Caco-2 (cell line): ENCODE measurements at regions not wholly inside any gene's neighbourhood (a gene's known extent, or its start where the extent isn't known, plus 50 kb on each side); places are given as distances from the start of the nearest gene placed in this dataset.

Experiments
- BruUV-seq: library from RNA; stranded (reverse); fragments of 400-500 nt; replicated peaks from 2 replicates; lab custom pipeline; 2021; lab: Mats Ljungman, UMichigan
- CTCF ChIA-PET: fragments of 300-600 bp; sonication (Branson Sonifier 250); formaldehyde crosslinking; loops from one replicate; lab custom pipeline; 2022; ENCODE audit warnings: antibody characterized with exemption; lab: Charles Lee
- POLR2A ChIA-PET: fragments of 300-600 bp; sonication (Branson Sonifier 250); formaldehyde crosslinking; loops from one replicate; lab custom pipeline; 2022; ENCODE audit warnings: antibody characterized with exemption; lab: Charles Lee
- DNase-seq, 2 experiments: peaks; one replicate each; pipeline versions ENCODE4 v3.0.0 to v3.0.0-alpha.2; 2020 to 2022
- H3K27me3 ChIP-seq: replicated peaks from 2 replicates; pipeline ENCODE4 v1.6.0; 2011; ENCODE audit warnings: low read length; ENCODE audit not compliant: control insufficient read depth, insufficient read depth
- H3K36me3 ChIP-seq: 2 replicates; pipeline ENCODE4 v1.5.1; 2011; ENCODE audit warnings: low read length; ENCODE audit not compliant: control insufficient read depth, insufficient read depth
- H3K4me1 ChIP-seq: fragments of 250-450 bp; sonication (Bioruptor Pico); 2 replicates; pipeline ENCODE4 v1.5.1; 2020; ENCODE audit warnings: mild to moderate bottlenecking
- H3K4me3 ChIP-seq: 2 replicates; pipeline ENCODE4 v1.5.1; 2011; ENCODE audit warnings: low read depth, mild to moderate bottlenecking, control low read depth, low read length
- H3K9me3 ChIP-seq: fragments of 250-450 bp; sonication (Bioruptor Pico); 2 replicates; pipeline ENCODE4 v1.5.1; 2020; ENCODE audit warnings: mild to moderate bottlenecking, moderate library complexity
- H3K27ac Mint-ChIP-seq: one replicate; pipeline ENCODE4 v1.8.0; 2022; ENCODE audit warnings: mixed read lengths; ENCODE audit not compliant: unreplicated experiment
- H3K27me3 Mint-ChIP-seq: one replicate; pipeline ENCODE4 v1.8.0; 2022; ENCODE audit warnings: mixed read lengths; ENCODE audit not compliant: insufficient read depth, unreplicated experiment
- H3K36me3 Mint-ChIP-seq: one replicate; pipeline ENCODE4 v1.8.0; 2022; ENCODE audit warnings: mild to moderate bottlenecking, mixed read lengths; ENCODE audit not compliant: insufficient read depth, unreplicated experiment
- H3K4me1 Mint-ChIP-seq: one replicate; pipeline ENCODE4 v1.8.0; 2022; ENCODE audit warnings: low read depth, mixed read lengths; ENCODE audit not compliant: unreplicated experiment
- H3K4me3 Mint-ChIP-seq: one replicate; pipeline ENCODE4 v1.8.0; 2022; ENCODE audit warnings: mild to moderate bottlenecking, moderate library complexity, mixed read lengths; ENCODE audit not compliant: unreplicated experiment
- H3K9me3 Mint-ChIP-seq: one replicate; pipeline ENCODE4 v1.8.0; 2022; ENCODE audit warnings: mixed read lengths; ENCODE audit not compliant: unreplicated experiment
- intact Hi-C: fragments of 100-400 bp; cut with micrococcal nuclease; formaldehyde crosslinking; loops from one replicate; pipeline ENCODE4 v1.10.0; 2022; ENCODE audit not compliant: unreplicated experiment
- TF ChIP-seq, protein P1 (sequence below), 2 experiments: fragments of 200-600 bp in 1 of 2; IDR thresholded peaks; 1 replicate in 1 of 2; 2 replicates in 1 of 2; pipeline versions ENCODE4 v1.5.1 to v1.8.0; 2011 to 2022; ENCODE audit warnings: antibody characterized with exemption in 1 of 2, control low read depth in 1 of 2, inconsistent platforms in 1 of 2, low read depth in 1 of 2, low read length in 1 of 2, mild to moderate bottlenecking in 1 of 2, moderate library complexity in 1 of 2; ENCODE audit not compliant: insufficient read depth in 1 of 2, severe bottlenecking in 1 of 2, unreplicated experiment in 1 of 2

DNA sequence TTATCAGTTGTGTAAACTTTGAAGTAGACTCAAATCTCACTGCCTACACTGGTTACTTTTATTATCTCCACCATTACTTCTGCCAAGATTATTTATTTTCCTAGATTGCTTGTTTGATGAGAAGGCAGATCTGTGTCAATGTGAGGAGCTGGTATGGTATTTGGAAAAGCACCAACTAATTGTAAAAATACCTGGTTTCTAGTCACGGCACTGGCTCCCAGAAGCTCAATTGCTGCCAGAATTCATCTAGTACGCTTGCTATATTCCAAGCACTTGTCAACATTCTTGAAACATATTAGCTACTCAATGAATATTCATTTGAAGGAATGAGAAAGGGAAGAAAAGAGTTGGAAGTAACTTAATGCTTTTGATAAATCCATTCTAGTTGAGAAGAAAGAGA is 1376.8 kb upstream of the ADGRL3 start:
- Histone ChIP-seq H3K9me3 (no peaks in the 10 kb centered on the region), H3K36me3 (no peaks in the 10 kb centered on the region), H3K4me3 (no peak overlapping the region), H3K4me1 (no peaks in the 10 kb centered on the region), H3K27me3 (no peaks in the 10 kb centered on the region)
- intact Hi-C loops, result no loop called here
- TF ChIP-seq, protein P1, sequence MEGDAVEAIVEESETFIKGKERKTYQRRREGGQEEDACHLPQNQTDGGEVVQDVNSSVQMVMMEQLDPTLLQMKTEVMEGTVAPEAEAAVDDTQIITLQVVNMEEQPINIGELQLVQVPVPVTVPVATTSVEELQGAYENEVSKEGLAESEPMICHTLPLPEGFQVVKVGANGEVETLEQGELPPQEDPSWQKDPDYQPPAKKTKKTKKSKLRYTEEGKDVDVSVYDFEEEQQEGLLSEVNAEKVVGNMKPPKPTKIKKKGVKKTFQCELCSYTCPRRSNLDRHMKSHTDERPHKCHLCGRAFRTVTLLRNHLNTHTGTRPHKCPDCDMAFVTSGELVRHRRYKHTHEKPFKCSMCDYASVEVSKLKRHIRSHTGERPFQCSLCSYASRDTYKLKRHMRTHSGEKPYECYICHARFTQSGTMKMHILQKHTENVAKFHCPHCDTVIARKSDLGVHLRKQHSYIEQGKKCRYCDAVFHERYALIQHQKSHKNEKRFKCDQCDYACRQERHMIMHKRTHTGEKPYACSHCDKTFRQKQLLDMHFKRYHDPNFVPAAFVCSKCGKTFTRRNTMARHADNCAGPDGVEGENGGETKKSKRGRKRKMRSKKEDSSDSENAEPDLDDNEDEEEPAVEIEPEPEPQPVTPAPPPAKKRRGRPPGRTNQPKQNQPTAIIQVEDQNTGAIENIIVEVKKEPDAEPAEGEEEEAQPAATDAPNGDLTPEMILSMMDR (IDR thresholded peaks at IDR 0.05; ENCODE audit: insufficient read depth in 1 of 2, low read depth in 1 of 2, low read length in 1 of 2, severe bottlenecking in 1 of 2, unreplicated experiment in 1 of 2), result no peak
- no peaks in the 10 kb centered on the region for H3K36me3 Mint-ChIP-seq
- no peak overlapping the region for H3K27ac Mint-ChIP-seq
- no peaks in the 10 kb centered on the region for H3K27me3 Mint-ChIP-seq
- H3K4me3 Mint-ChIP-seq, result no peak overlapping the region
- ChIA-PET POLR2A (no interaction called here), CTCF (no interaction called here)
- H3K4me1 Mint-ChIP-seq, result no peaks in the 10 kb centered on the region
- no TSS peak for BruUV-seq
- no peak for DNase-seq
- no peaks in the 10 kb centered on the region for H3K9me3 Mint-ChIP-seq

DNA sequence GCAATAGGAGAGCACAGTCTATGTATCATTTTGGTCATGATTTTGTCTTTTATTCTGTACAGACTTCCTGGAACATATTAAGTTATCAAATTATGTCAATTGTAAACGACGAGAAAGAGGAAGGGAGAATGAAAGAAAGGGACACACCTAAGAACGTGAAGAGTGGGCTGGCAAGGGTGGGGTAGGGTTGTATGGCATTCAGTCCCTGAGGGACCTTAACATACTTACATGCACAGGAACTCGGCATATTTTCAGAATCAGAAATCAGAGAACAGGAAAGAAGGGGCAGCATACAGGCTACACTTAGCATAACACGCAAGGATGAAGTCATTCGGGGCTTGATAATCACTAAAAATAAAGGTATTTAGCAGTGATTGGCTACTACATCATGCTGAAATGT is 1375.0 kb upstream of the ADGRL3 start:
- BruUV-seq, result no TSS peak
- no peak overlapping the region for H3K27ac Mint-ChIP-seq
- ChIA-PET CTCF (no interaction called here), POLR2A (no interaction called here)
- TF ChIP-seq, protein P1 (IDR thresholded peaks at IDR 0.05; ENCODE audit: insufficient read depth in 1 of 2, low read depth in 1 of 2, low read length in 1 of 2, severe bottlenecking in 1 of 2, unreplicated experiment in 1 of 2), result no peak
- H3K4me3 ChIP-seq, result no peak overlapping the region
- intact Hi-C loops, result no loop called here
- H3K27me3 Mint-ChIP-seq, result no peaks in the 10 kb centered on the region
- no peaks in the 10 kb centered on the region for H3K36me3 ChIP-seq
- no peaks in the 10 kb centered on the region for H3K9me3 ChIP-seq
- no peaks in the 10 kb centered on the region for H3K36me3 Mint-ChIP-seq
- no peaks in the 10 kb centered on the region for H3K9me3 Mint-ChIP-seq
- H3K4me1 ChIP-seq, result no peaks in the 10 kb centered on the region
- no peak for DNase-seq
- no peak overlapping the region for H3K4me3 Mint-ChIP-seq
- H3K27me3 ChIP-seq, result no peaks in the 10 kb centered on the region
- H3K4me1 Mint-ChIP-seq, result no peaks in the 10 kb centered on the region

- POLR2A ChIA-PET, result no interaction called here
- TF ChIP-seq, protein P1 (IDR thresholded peaks at IDR 0.05; ENCODE audit: insufficient read depth in 1 of 2, low read depth in 1 of 2, low read length in 1 of 2, severe bottlenecking in 1 of 2, unreplicated experiment in 1 of 2), result no peak
- no peaks in the 10 kb centered on the region for H3K9me3 ChIP-seq
- BruUV-seq, result no TSS peak
- no peaks in the 10 kb centered on the region for H3K4me1 Mint-ChIP-seq
- no peaks in the 10 kb centered on the region for H3K27me3 ChIP-seq
- H3K27ac Mint-ChIP-seq, result no peak overlapping the region
- no peaks in the 10 kb centered on the region for H3K4me1 ChIP-seq
- H3K9me3 Mint-ChIP-seq, result no peaks in the 10 kb centered on the region
- H3K4me3 ChIP-seq, result no peak overlapping the region
- H3K36me3 ChIP-seq, result no peaks in the 10 kb centered on the region
- DNase-seq, result no peak
- no peaks in the 10 kb centered on the region for H3K36me3 Mint-ChIP-seq
- H3K27me3 Mint-ChIP-seq, result no peaks in the 10 kb centered on the region
- H3K4me3 Mint-ChIP-seq, result no peak overlapping the region
- intact Hi-C loops, result no loop called here
- CTCF ChIA-PET, result no interaction called here
Measured at GRCh38 chr4:59831746-59832145, 1368.4 kb upstream of the ADGRL3 start.
